C4-2B (cell line): ENCODE measurements at regions not wholly inside any gene's neighbourhood (a gene's known extent, or its start where the extent isn't known, plus 50 kb on each side); places are given as distances from the start of the nearest gene placed in this dataset.

Experiments used
- H3K27ac ChIP-seq: fragments of 450-650 bp; 2 replicates; pipeline ENCODE4 v1.5.1; 2017
- ZFX ChIP-seq: fragments of 450-650 bp; IDR thresholded peaks from 2 replicates; pipeline ENCODE4 v1.6.1; 2017
- TF ChIP-seq, protein P1 (sequence below): fragments of 450-650 bp; conservative IDR thresholded peaks from 2 replicates; pipeline ENCODE4 v1.5.1; 2017; ENCODE audit warnings: mild to moderate bottlenecking

DNA sequence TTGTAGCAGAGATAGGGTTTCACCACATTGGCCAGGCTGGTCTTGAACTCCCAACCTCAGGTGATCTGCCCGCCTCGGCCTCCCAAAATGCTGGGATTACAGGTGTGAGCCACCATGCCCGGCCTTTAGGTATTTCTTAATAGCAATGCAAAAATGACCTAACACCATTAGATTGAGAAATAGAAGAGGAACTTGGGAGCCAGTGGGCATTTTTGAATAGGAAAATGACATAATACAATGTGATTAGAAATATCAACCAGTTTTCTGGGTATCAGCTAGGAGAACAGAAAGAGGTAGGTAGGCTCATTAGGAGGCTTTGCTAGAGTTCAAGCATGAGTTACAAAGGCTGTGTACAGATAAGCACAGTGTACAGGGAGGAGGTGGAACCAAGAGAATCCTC is 101.8 kb upstream of the TBC1D5 start:
- no peak overlapping the region for H3K27ac ChIP-seq
- TF ChIP-seq ZFX = no peak
- TF ChIP-seq, protein P1, sequence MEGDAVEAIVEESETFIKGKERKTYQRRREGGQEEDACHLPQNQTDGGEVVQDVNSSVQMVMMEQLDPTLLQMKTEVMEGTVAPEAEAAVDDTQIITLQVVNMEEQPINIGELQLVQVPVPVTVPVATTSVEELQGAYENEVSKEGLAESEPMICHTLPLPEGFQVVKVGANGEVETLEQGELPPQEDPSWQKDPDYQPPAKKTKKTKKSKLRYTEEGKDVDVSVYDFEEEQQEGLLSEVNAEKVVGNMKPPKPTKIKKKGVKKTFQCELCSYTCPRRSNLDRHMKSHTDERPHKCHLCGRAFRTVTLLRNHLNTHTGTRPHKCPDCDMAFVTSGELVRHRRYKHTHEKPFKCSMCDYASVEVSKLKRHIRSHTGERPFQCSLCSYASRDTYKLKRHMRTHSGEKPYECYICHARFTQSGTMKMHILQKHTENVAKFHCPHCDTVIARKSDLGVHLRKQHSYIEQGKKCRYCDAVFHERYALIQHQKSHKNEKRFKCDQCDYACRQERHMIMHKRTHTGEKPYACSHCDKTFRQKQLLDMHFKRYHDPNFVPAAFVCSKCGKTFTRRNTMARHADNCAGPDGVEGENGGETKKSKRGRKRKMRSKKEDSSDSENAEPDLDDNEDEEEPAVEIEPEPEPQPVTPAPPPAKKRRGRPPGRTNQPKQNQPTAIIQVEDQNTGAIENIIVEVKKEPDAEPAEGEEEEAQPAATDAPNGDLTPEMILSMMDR = no peak

- TF ChIP-seq, protein P1 = peak; percentile 93
- TF ChIP-seq ZFX = no peak
- no peak overlapping the region for H3K27ac ChIP-seq
These were observed 98.9 kb upstream of the TBC1D5 start for GRCh38 chr3:17841190-17841828.

- TF ChIP-seq ZFX = no peak
- TF ChIP-seq, protein P1 = no peak
- H3K27ac ChIP-seq = no peak overlapping the region
These were observed 98.2 kb upstream of the TBC1D5 start for GRCh38 chr3:17840651-17841050.

GRCh38 chr3:17840126-17840525 is 97.7 kb upstream of the TBC1D5 start:
- H3K27ac ChIP-seq = no peak overlapping the region
- TF ChIP-seq ZFX = no peak
- TF ChIP-seq, protein P1 = no peak

GRCh38 chr3:17836919-17837318 is 94.5 kb upstream of the TBC1D5 start:
- TF ChIP-seq ZFX = no peak
- TF ChIP-seq, protein P1 = no peak
- H3K27ac ChIP-seq = no peak overlapping the region

DNA sequence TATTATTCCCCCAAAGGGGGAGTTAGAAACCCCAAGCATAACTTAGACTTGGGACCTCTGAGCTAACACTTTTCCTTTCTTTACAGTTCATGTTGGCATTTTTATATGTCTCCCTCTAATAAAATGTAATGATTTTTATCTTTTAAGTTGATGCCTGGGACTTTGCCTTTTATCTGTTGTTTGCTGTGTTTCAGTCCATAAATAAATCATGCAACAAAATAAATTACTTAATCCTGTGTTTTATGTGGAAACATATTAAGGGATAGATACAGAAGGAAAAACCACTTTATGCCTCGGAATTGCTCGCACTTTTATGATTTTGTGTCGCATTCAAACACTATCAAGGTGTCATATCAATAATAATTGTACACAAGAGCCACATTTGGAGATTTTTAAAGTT is 93.7 kb upstream of the TBC1D5 start:
- no peak overlapping the region for H3K27ac ChIP-seq
- TF ChIP-seq, protein P1 = no peak
- TF ChIP-seq ZFX = no peak

GRCh38 chr3:17833786-17834559 is 91.5 kb upstream of the TBC1D5 start:
- TF ChIP-seq, protein P1 = no peak
- no peak for TF ChIP-seq ZFX
- no peak overlapping the region for H3K27ac ChIP-seq
